ENCODE measurements at regions not wholly inside any gene's neighbourhood (a gene's known extent, or its start where the extent isn't known, plus 50 kb on each side); places are given as distances from the start of the nearest gene placed in this dataset.
"Not testable (repeated sequence)": the region's sequence is repeated elsewhere in the genome, so short reads cannot be mapped to it uniquely, and the experiment has no call there.

GRCh38 chr7:52340067-52340466 lies 695.4 kb upstream of the POM121L12 start:
- H3K4me3 ChIP-seq (ENCODE audit: low read depth, low read length) = no peak overlapping the region
- TF ChIP-seq CTCF (IDR thresholded peaks at IDR 0.05; ENCODE audit: borderline replicate concordance, insufficient read depth, low read depth, low read length) = no peak

- not testable (repeated sequence) for H3K4me3 ChIP-seq (ENCODE audit: low read depth, low read length)
Measured at GRCh38 chr7:52328328-52328727, 707.1 kb upstream of the POM121L12 start.

GRCh38 chr7:52325237-52325636 lies 710.2 kb upstream of the POM121L12 start:
- no peak overlapping the region for H3K4me3 ChIP-seq (ENCODE audit: low read depth, low read length)
- no peak for TF ChIP-seq CTCF (IDR thresholded peaks at IDR 0.05; ENCODE audit: borderline replicate concordance, insufficient read depth, low read depth, low read length)

- no peak overlapping the region for H3K4me3 ChIP-seq (ENCODE audit: low read depth, low read length)
- no peak for TF ChIP-seq CTCF (IDR thresholded peaks at IDR 0.05; ENCODE audit: borderline replicate concordance, insufficient read depth, low read depth, low read length)
Measured at GRCh38 chr7:52323202-52323746, 712.2 kb upstream of the POM121L12 start.

- H3K4me3 ChIP-seq (ENCODE audit: low read depth, low read length) = no peak overlapping the region
- no peak for TF ChIP-seq CTCF (IDR thresholded peaks at IDR 0.05; ENCODE audit: borderline replicate concordance, insufficient read depth, low read depth, low read length)
Measured at GRCh38 chr7:52320610-52321009, 714.8 kb upstream of the POM121L12 start.

GRCh38 chr7:52317921-52318320 lies 717.5 kb upstream of the POM121L12 start:
- no peak overlapping the region for H3K4me3 ChIP-seq (ENCODE audit: low read depth, low read length)
- TF ChIP-seq CTCF (IDR thresholded peaks at IDR 0.05; ENCODE audit: borderline replicate concordance, insufficient read depth, low read depth, low read length) = no peak

GRCh38 chr7:52311886-52312285 lies 723.5 kb upstream of the POM121L12 start:
- no peak overlapping the region for H3K4me3 ChIP-seq (ENCODE audit: low read depth, low read length)
- TF ChIP-seq CTCF (IDR thresholded peaks at IDR 0.05; ENCODE audit: borderline replicate concordance, insufficient read depth, low read depth, low read length) = no peak

- TF ChIP-seq CTCF (IDR thresholded peaks at IDR 0.05; ENCODE audit: borderline replicate concordance, insufficient read depth, low read depth, low read length) = no peak
- no peak overlapping the region for H3K4me3 ChIP-seq (ENCODE audit: low read depth, low read length)
Measured at GRCh38 chr7:52309631-52310030, 725.8 kb upstream of the POM121L12 start.
